GM23248 (cell line): ENCODE measurements at regions not wholly inside any gene's neighbourhood (a gene's known extent, or its start where the extent isn't known, plus 50 kb on each side); places are given as distances from the start of the nearest gene placed in this dataset.

Experiments used
- EZH2 ChIP-seq: fragments of 200-600 bp; sonication (generic); IDR thresholded peaks from 2 replicates; pipeline ENCODE4 v1.6.1; 2018; ENCODE audit warnings: antibody characterized with exemption, mild to moderate bottlenecking; ENCODE audit not compliant: insufficient read depth, poor library complexity, severe bottlenecking
- EZH2phosphoT487 ChIP-seq: fragments of 200-600 bp; sonication (generic); IDR thresholded peaks from 2 replicates; pipeline ENCODE4 v1.6.1; 2018; ENCODE audit warnings: antibody characterized with exemption, moderate library complexity, mild to moderate bottlenecking, low read depth; ENCODE audit not compliant: insufficient read depth

GRCh38 chr10:2680821-2681220 is 386.5 kb upstream of the PFKP start:
- TF ChIP-seq EZH2 (no peak), EZH2phosphoT487 (no peak)
